GM18499 (cell line): ENCODE measurements at regions not wholly inside any gene's neighbourhood (a gene's known extent, or its start where the extent isn't known, plus 50 kb on each side); places are given as distances from the start of the nearest gene placed in this dataset.
A peak's percentile ranks its signal among the peaks of the same experiment; 100 is the strongest.

Source experiments
- ATAC-seq: cut with Tn5 transposase; IDR thresholded peaks from one replicate; pipeline ENCODE4 v1.9.1; 2021; ENCODE audit warnings: moderate number of reproducible peaks; ENCODE audit not compliant: insufficient read depth, unreplicated experiment

DNA sequence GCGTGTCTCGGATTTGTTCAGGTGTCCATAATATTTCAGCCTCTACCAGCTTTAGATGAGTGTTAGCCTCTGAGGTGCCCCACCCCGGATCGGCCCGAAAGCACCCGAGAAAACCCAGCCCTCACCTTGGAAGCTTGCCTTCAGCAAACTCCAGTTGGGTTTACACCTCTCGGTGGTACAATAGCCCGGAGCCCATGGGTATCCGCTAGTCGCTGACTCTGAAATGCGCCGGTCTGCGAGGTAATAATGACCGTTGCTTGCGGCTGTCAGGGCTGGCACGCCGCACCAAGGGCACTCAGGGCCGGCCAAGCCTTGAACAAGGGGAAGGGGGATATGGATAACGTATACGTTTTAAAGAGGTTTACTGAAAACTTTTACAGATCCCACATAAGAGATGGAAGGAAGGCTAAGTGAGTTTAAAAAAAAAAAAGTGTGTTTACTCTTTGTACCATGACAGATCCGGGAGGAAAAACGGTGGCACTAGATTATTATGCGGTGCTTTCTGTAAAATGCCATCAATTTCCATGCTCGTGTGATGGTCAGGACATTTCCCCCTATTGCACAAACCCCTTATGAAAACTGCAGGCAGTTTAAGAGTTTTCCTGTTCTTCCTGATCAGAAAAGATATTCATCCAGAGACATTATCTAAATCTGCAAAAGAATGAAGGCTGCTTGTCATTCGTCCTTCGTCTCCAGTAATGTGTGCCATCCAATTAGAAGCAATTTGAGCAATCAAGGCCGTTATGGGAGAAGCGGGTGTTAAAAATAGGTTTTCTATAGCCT lies 124.2 kb downstream of the TMEM161B start:
- ATAC-seq = no peak

DNA sequence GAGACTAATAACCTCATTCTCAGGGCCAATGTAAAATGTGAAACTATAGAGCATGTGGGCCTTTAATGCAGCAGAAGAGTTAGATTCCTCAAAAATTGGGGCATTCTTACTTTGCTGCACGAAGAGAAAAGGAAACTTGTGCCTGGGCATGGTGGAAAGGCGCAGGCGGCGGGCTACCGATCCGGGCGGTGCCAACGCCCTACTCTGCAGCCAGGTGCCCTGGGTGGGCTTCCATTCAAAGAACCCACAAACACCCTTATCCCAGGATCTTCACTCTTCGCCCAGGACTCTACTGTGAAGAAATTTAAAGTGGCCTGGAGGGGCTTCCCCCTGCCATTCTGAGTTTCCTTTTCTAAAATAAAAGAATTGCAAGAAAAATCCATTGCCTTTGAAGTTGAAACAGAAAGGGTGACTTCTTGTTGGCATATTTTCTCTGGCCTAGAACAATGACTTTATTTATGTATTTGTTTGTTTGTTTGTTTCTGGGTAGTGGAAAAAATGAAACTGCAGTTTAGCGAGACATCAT lies 124.9 kb downstream of the TMEM161B start:
- ATAC-seq = no peak

DNA sequence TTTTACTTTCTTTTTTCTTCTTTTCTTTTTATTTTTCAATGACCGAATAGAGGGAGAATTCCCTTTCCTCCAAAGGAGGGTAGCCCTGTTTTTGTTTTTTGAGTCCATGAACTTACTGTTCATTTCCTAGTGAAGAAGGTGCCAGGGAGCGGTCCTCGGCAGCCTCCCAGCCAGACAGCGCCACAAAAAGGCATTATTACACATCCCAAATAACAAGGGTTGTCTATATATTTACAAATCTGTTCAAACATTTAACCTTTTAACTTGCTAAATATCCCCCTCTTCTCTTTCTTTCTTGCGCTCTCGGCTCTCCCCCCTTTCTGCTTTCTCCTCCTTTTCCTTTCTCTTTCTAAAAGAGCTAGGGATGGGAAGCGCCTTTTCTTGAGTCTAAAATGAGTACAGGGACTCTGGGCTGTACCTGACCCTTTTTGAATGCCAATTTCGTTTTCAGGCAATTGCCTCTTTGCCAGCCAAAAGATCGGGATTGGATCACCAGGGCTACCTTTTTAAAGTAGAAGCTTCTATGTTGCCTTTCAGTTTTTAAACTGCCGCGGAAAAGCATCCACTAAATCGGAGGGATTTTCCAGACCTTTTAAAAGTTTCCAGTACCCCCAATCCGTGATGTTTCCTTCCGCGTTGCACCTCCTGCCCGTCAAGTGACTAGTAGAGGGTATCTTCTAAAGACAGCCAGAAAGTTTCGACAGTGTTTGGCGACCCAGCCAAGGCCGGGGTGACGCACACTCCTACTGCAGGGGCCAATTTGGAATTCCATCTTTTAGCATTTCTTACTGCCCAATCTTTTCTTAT lies 125.6 kb downstream of the TMEM161B start:
- ATAC-seq = no peak

DNA sequence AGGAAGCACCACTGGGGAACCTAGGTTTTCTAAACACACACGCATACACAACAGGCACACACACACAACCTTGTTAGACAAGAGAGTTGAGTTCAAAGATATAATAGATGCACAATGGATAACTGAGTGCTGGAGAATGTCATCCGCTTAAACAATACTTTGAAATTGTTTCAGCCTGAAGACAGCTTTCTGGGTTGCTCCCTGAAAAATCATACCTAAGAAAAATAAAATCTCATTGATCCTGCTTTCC lies 126.1 kb downstream of the TMEM161B start:
- ATAC-seq = no peak

DNA sequence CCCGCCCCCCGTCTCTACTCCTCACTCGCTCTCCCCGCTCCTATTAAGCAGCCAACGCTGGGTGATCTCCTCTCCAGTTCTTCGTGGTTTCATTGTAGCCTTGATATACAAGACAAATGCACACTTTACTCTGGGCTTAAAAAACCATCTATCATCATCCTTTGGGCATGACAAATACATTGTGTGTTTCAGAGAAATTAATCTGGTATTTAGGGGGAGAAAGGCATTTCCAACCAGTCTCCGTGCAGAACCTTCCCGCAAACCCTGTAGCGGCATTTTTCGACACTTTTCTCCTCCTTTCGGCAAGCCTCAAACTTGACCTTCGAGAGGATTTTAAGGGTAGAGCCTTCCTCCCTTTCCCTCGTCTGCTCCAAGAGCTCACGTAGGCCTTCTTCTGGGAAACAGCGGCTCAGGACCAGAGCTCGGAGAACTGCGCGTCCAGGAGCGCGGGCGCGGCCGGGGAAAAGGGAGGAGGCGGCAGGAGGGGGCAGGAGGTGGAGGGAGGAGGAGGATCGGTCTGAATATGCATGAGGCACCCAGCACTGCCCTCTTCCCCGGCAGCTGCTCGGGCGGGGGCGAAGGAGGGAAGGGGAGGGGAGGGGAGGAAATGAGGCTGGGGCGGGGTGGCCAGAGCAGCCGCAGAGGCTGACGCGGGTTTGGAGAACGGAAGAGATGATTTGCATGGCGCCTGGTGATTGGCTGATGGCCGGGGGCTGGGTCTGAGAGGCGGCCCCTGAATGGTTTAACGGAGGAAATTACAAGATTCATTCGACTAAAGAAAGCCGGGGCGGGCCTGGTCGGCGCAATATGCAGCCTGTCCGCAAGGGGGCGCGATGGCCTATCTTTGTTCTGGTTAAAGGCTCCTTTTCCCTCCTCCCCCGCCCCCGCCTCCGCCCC lies 127.5 kb downstream of the TMEM161B start:
- ATAC-seq = peak; percentile 84

DNA sequence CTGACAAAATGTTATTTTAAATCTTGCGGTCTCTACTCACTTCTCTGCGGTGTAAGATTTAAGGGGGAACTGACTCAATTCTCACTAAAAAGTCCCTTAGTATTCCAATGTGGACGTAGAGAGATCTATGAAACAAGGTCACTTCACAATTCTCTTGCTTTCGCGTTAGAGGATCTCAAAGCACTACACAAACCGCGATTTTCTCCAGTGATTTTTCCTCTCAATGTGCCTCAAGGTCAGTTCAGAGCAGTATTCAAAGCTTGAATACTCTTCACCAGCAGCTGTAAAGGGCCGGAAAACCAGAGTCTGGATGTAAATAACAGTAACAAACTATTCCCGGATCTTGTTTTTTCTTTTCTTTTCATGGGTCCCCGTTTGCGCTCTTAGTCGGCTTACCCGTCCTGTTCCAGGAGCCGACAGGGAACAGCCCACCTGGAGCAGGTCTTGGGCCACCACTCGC lies 128.2 kb downstream of the TMEM161B start:
- ATAC-seq = no peak

DNA sequence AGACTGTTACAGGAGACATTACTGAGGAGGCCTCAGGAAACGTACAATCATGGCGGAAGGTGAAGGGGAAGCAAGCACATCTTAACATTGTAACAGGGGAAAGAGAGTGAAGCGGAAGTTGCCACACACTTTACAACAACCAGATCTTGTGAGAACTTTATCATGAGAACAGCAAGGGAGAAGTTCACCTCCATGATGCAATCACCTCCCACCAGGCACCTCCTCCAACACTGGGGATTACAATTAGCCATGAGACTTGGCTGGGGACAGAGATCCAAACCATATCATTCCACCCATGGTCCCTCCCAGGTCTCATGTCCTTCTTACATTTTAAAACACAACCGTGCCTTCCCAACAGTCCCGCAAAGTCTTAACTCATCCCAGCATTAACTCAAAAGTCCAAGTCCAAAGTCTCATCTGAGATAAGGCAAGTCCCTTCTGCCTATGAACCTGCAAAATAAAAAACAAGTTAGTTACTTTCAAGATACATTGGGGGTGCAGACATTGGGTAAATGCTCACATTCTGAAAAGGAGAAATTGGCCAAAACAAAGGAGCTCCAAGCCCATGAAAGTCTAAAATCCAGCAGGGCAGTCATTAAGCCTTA lies 138.3 kb downstream of the TMEM161B start:
- ATAC-seq = no peak

DNA sequence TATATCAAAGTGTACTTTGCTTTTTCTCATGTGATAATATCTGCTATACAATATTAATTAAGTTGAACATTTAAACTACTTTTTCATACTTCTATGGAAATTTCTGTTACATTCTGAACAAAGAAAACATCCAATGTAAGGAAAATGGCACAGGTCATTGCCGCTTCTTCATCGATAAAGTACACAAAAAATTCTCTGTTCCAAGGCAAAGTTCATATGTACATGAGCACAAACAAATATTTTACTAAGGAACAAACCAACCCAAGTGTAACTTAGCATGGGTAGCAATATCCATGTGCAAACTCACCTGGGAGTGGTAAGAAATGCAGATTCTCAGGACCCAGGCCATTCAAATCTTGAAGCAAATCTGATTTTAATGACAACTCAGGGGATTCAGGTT lies 139.8 kb downstream of the TMEM161B start:
- no peak for ATAC-seq

DNA sequence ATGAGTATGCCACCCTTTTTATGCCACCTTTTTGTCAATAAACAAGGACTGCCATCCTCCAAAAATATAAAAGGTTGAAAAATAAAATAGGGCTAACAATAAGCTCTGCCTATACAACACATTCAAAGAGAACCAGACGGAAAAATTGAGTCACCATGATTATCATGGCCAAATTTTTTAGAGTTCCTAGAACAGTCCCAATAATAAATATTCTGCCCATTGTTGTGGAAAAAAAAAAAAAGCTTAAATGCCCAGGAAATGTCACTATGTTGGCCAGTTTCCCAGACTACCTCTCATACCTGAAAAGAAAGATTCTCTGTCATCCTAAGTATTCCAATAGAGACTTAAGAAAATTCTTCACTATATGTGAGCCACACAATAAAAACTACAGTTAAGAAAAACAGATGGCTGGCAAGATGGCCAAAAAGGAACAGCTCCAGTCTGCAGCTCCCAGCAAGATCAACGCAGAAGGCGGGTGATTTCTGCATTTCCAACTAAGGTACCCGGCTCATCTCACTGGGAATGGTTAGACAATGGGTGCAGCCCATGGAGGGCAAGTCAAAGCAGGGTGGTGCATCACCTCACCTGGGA lies 149.0 kb downstream of the TMEM161B start:
- no peak for ATAC-seq

DNA sequence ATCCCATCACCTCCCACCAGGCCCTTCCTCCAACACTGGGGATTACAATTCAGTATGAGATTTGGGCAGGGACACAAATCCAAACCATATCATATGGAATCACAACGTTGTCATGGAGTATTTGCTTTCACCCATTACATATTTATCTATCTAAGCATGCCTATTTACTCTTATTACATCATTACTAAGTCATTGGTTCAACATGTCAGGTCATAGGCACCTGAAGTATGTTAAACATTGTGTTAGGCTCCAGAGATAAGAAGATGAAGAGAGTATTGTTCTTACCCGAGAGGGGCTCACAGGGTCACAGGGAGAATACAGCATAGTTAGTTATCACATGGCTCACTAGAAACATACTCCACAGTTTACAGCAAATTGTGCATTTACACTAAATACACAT lies 150.5 kb downstream of the TMEM161B start:
- no peak for ATAC-seq

DNA sequence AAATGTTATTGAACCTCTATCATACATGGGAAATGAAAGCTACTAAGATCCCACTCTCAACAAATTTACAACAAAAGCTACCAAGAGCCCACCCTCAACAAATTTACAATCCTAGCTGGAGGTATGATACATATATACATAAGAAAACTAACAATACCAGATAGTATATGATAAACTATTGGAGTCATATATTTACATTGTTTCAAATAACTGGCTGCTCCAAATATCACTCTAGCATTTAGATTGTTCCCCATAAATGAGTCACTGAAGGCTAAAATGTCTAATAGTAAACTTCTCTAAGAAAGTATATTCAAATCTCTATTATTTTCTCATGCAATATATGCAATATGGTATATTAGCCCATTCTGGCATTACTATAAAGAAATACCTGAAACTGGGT lies 151.1 kb downstream of the TMEM161B start:
- ATAC-seq = no peak

DNA sequence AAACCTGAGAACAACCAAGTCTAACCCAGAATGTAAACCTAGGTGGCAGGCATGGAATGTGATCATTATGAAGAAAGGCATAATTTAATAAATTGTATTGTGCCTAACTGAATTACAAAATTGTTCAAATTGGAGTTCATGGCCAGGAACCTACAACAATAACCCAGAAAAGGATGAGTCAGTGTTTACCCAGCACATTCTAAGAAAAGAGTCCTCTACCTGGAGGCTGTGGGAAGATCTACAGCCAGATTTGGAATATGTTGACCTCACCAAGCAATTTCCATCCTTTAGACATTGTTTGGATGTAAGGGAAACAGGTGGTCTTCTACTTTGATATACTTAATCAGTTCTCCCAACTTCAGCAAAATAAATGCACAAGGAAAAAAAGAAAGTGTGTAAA lies 152.2 kb downstream of the TMEM161B start:
- ATAC-seq = no peak

DNA sequence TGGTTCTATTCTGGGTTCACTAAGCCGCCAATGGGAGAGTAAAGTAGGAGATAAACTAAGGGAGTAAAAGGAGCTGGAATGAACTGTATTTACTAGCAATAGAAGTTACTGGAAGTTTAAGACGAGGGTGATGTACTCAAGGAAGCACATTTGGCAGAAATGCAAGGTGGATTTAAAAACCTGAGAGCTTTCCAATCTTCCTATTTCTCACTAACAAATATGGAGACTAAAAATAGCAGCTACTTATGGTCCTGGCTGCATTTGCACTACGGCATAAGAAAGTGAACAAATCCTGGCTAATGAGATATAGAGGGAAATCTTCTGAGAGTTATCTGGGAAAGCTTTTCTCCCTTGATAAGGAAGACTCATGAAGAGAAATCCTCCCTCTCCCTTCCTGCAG lies 153.4 kb downstream of the TMEM161B start:
- no peak for ATAC-seq

DNA sequence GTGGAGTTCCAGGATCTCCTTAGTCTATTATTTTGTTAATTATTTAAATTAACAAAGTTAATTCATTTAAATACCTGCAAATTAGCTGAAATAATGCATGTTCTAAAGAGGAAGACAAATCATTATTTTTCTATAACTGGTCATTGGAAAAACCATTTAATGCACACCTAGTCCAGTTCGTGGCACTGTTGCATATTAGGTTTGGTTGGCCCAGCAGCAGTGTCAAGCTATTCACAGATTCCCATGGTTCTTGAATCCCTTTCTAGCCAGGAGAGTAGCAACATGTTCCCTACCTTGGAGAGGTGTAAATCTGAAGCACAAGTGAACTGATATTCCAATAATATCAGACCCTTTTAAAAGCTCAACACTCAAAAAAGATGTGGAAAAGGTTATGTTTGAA lies 155.2 kb downstream of the TMEM161B start:
- ATAC-seq = no peak

DNA sequence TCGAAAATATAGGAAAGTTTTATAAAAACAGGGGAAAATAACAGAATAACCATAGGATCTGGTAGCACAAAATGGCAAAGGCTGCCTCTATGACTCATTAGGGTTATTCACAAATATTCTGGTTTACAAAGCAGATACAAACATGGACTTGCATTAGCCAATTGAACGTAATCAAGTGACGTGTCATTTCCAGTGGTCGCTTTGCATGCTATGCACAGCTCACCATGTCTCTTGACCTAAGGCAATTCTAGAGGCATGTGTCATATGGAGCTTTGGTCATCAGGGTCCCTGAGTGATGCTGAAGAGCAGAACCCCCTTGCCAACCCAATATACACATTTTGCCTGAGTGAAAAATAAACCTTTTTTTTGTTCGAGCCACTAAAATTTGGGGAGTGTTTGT lies 158.8 kb downstream of the TMEM161B start:
- no peak for ATAC-seq

DNA sequence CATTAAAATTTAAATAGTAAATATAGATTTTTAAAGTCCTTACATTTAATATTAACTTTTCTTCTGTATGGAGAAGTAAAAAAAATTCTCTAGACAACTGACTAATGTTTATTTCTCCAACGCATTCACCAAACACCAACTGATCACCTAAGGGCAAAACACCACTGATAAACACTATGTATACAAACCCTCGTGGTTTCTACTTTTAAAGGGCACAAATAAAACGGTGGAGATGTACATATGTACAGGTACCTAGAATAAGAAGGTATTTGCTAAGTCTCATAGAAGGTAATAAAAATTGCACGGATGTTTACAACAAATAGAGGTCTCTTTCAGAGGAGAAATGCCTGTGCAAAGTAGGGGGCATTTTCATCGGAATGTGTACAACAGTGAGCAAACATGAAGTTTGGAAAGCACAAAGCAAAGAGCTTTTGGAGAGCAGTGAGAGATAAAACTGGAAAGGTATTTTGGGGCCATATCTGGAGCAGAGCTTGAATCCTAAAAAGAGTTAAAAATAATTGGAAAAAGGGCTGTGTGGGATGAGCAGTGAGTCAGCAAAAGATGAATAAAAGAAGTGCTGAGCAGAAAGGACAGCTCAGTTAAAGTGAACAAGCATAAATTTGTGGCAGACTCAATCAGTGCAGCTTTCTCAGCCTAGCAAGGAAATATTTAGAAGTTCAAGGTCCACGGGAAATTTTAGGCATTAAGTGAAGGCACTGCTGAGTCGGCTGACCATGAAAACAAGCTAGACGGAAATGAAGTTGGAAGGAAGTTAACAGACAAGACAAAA lies 160.0 kb downstream of the TMEM161B start:
- ATAC-seq = no peak

DNA sequence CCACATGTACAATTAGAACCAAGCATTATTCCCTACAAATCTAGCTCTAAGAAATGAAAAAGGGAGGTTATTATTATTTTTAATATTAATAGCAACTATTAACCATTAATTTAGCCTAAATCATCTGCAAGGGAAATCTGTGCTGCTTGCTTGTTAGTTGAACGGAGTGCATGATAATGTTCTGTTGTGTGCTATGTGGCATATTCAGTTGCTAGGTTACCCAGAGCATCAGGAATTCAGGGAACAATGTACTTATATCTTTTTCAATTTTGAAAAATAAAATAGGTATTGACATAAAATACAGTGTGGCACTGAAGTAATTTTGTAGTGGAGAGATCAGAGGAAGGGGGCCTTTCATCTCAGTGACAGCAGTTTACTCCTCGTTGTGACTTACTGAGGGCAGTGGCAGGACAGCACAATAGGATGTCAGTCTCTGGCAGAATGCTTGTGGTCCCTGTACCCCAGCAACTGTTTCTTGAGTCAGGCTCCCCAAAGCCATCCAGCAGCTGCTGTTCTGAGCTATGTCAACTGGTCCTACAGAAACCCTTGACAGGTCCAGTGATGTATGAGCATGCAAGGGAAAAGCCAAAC lies 173.6 kb downstream of the TMEM161B start:
- no peak for ATAC-seq

DNA sequence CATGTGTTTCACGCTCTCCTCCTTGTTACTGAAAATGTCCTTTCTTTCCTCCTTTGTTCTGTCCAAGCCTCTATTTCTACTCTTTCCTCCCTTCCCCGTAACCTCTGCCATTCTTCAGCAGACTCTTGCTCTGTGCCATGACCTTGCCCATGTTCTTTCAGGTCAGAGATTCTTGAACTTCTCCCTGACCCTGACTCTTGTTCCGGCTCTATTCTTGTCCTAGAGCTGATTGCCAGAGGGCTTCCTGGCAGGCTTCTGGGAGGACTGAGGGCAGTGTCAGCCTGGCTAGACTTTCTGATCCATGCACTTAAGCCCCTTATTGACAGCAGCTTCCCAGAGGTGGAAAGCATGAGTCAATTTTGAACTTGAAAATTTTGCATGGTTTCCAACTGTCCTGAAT lies 174.2 kb downstream of the TMEM161B start:
- no peak for ATAC-seq

DNA sequence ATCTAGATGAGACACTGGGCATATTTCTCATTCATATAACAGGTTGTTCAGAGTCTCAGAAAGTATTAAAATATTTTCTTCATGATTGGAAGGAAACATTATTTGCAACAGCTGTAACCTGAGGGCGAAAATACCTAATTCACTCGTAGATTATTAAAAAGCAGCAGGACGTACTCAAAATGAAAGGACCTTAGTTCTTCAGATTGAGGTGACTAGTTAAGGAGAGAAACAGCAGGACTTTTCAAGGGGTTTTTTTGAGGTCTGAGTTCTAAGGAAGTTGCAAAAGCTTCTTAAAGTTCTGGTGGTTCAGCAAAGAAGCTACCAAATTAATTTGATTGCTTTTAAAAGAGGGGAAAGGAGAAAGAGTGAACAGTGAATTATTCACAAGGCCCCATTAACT lies 174.9 kb downstream of the TMEM161B start:
- ATAC-seq = no peak
